HepG2 (cell line): ENCODE measurements at regions not wholly inside any gene's neighbourhood (a gene's known extent, or its start where the extent isn't known, plus 50 kb on each side); places are given as distances from the start of the nearest gene placed in this dataset.
A peak's percentile ranks its signal among the peaks of the same experiment; 100 is the strongest.

Experiments used
- ATAC-seq: fragments of 200-7000 bp; cut with Tn5 transposase; 3 replicates; pipeline ENCODE4 v1.9.1; 2020; ENCODE audit warnings: mild to moderate bottlenecking, moderate library complexity
- BruUV-seq: library from RNA; stranded (reverse); fragments of 400-500 nt; replicated peaks from 2 replicates; lab custom pipeline; 2021; lab: Mats Ljungman, UMichigan
- CTCF ChIA-PET: fragments of 300-600 bp; formaldehyde crosslinking; extraction: SDS; loops from one replicate; lab custom pipeline; 2021; ENCODE audit warnings: low total read pairs, inconsistent platforms, low intra/inter-chr PET ratio; lab: Yijun Ruan, JAX
- POLR2A ChIA-PET: fragments of 350-600 bp; sonication (Branson Sonifier 250); formaldehyde crosslinking; loops from one replicate; lab custom pipeline; 2020; ENCODE audit warnings: antibody characterized with exemption, inconsistent platforms; lab: Yijun Ruan, JAX
- DNase-seq: peaks from one replicate; pipeline ENCODE4 v3.0.0-alpha.2; 2015; ENCODE audit warnings: low spot score
- FAIRE-seq: peaks from 3 replicates; lab custom pipeline; 2011; peaks lifted over from hg19 to GRCh38; lab: Jason Lieb, UNC
- H2AFZ ChIP-seq: one replicate; pipeline ENCODE4 v1.6.1; 2011; ENCODE audit warnings: low read length, inconsistent platforms
- H3K27ac ChIP-seq: fragments of 300-600 bp; 3 replicates; pipeline ENCODE4 v1.8.0; 2011; ENCODE audit warnings: mixed run types, mild to moderate bottlenecking, mixed read lengths, low read length, inconsistent platforms; ENCODE audit not compliant: insufficient read depth; ENCODE audit errors: extremely low read length
- H3K27me3 ChIP-seq, 2 experiments: fragments of 200-600 bp in 1 of 2; 2 replicates in 1 of 2; 3 replicates in 1 of 2; pipeline versions ENCODE4 v1.6.0 to v1.8.0; 2011; ENCODE audit warnings: low read length in 2 of 2, mild to moderate bottlenecking in 2 of 2, moderate library complexity in 2 of 2, inconsistent platforms in 1 of 2; ENCODE audit not compliant: insufficient read depth in 2 of 2, control insufficient read depth in 1 of 2
- H3K36me3 ChIP-seq, 2 experiments: fragments of 200-600 bp in 1 of 2; replicated peaks in 1 of 2; 2 replicates in 1 of 2; 3 replicates in 1 of 2; pipeline versions ENCODE4 v1.5.1 to v1.8.0; 2011; ENCODE audit warnings: low read length in 2 of 2, inconsistent platforms in 1 of 2; ENCODE audit not compliant: insufficient read depth in 2 of 2, control insufficient read depth in 1 of 2
- H3K4me1 ChIP-seq: 2 replicates; pipeline ENCODE4 v1.5.1; 2012; ENCODE audit warnings: low read length, inconsistent platforms; ENCODE audit not compliant: insufficient read depth
- H3K4me2 ChIP-seq: 2 replicates; pipeline ENCODE4 v1.6.0; 2011; ENCODE audit warnings: low read depth, low read length, inconsistent platforms
- H3K4me3 ChIP-seq, 3 experiments: fragments of 200-600 bp in 1 of 3; sonication (generic), shearing (Covaris generic) in 1 of 3; replicated peaks in 1 of 3; 2 replicates each; pipeline ENCODE4 v1.5.1; 2011 to 2016; ENCODE audit warnings: low read length in 3 of 3, inconsistent platforms in 2 of 3, low read depth in 2 of 3, mild to moderate bottlenecking in 2 of 3, control low read depth in 1 of 3, mixed read lengths in 1 of 3; ENCODE audit not compliant: insufficient read depth in 1 of 3
- H3K79me2 ChIP-seq: one replicate; pipeline ENCODE4 v1.6.1; 2011; ENCODE audit warnings: low read length, inconsistent platforms; ENCODE audit not compliant: insufficient read depth
- H3K9ac ChIP-seq: 2 replicates; pipeline ENCODE4 v1.6.0; 2011; ENCODE audit warnings: mild to moderate bottlenecking, low read depth, low read length, inconsistent platforms; ENCODE audit not compliant: insufficient read depth
- H3K9me3 ChIP-seq: 2 replicates; pipeline ENCODE4 v1.5.1; 2012; ENCODE audit warnings: mild to moderate bottlenecking, low read length
- H4K20me1 ChIP-seq: 2 replicates; pipeline ENCODE4 v1.6.0; 2011; ENCODE audit warnings: inconsistent platforms, mild to moderate bottlenecking, low read length, moderate library complexity; ENCODE audit not compliant: insufficient read depth
- AKAP8 ChIP-seq: sonication (generic); formaldehyde crosslinking; IDR thresholded peaks from 2 replicates; pipeline ENCODE4 v1.5.1; 2020; ENCODE audit warnings: mild to moderate bottlenecking, missing genetic modification reagents
- CHCHD3 ChIP-seq: sonication (generic); formaldehyde crosslinking; IDR thresholded peaks from 2 replicates; pipeline ENCODE4 v1.8.0; 2022; ENCODE audit warnings: mild to moderate bottlenecking, missing genetic modification reagents, moderate library complexity
- MAFF ChIP-seq: IDR thresholded peaks from 2 replicates; pipeline ENCODE4 v1.6.1; 2011; ENCODE audit warnings: low read depth, low read length, improper control_type of control experiment
- MAFK ChIP-seq, 2 experiments: IDR thresholded peaks in 1 of 2; conservative IDR thresholded peaks in 1 of 2; 2 replicates each; pipeline ENCODE4 v1.6.1; 2011; ENCODE audit warnings: improper control_type of control experiment in 2 of 2, low read length in 2 of 2
- POLR2AphosphoS5 ChIP-seq: IDR thresholded peaks from 2 replicates; pipeline ENCODE4 v1.6.1; 2012; ENCODE audit warnings: low read depth, low read length
- ZBTB38 ChIP-seq: sonication (generic); formaldehyde crosslinking; IDR thresholded peaks from 2 replicates; pipeline ENCODE4 v1.5.1; 2020; ENCODE audit warnings: mild to moderate bottlenecking, missing genetic modification reagents
- ZNF407 ChIP-seq: sonication (generic); formaldehyde crosslinking; IDR thresholded peaks from one replicate; pipeline ENCODE4 v1.5.1; 2020; ENCODE audit warnings: mild to moderate bottlenecking, missing genetic modification reagents; ENCODE audit errors: not compliant biosample characterization
- ZNF512 ChIP-seq: sonication (generic); formaldehyde crosslinking; IDR thresholded peaks from 2 replicates; pipeline ENCODE4 v1.4.0; 2020; ENCODE audit warnings: mild to moderate bottlenecking, missing genetic modification reagents
- WGBS: methylation state at CpG from one replicate; pipeline ENCODE4 v1.1.6; 2017; ENCODE audit warnings: low lambda C conversion rate; 5-methylcytosine and 5-hydroxymethylcytosine counted together
- in situ Hi-C: cut with HindIII; loops from 2 replicates; pipeline ENCODE4 v1.10.0; 2017; ENCODE audit warnings: low pct_unique_long_range_greater_than_20kb; ENCODE audit not compliant: extremely low pct_ligation_motif_present
- intact Hi-C: fragments of 100-400 bp; cut with micrococcal nuclease; formaldehyde crosslinking; loops from one replicate; pipeline ENCODE4 v1.10.0; 2022; ENCODE audit not compliant: unreplicated experiment

GRCh38 chr6:15882915-15883314 is 220.1 kb upstream of the DTNBP1 start (continued):
- no peak for TF ChIP-seq CHCHD3 (CRISPR knock-in tag)

- Histone ChIP-seq H3K4me3 (no peak overlapping the region), H3K9me3 (no peaks in the 10 kb centered on the region)
- no peak for DNase-seq
- TF ChIP-seq MAFK (conservative IDR thresholded peaks at IDR 0.05 in 1 of 2, IDR thresholded peaks at IDR 0.05 in 1 of 2; ENCODE audit: low read length in 2 of 2) (peak; percentile 63 to 73), ZNF407 (no peak), AKAP8 (no peak), POLR2AphosphoS5 (no peak), ZBTB38 (no peak), MAFF (peak; percentile 58), ZNF512 (CRISPR knock-in tag) (no peak)
- TF ChIP-seq, all 625 proteins: peak for 2
- Histone ChIP-seq H2AFZ (no peak overlapping the region), H3K79me2 (no peaks in the 10 kb centered on the region), H3K4me1 (no peaks in the 10 kb centered on the region), H3K9ac (no peak overlapping the region), H3K36me3 (no peaks in the 10 kb centered on the region), H3K27ac (no peak overlapping the region), H3K27me3 (peaks cover 1 to 5% of the 10 kb centered on the region in 2 experiments; a peak in 3 of 5 replicates), H4K20me1 (no peaks in the 10 kb centered on the region), H3K4me2 (no peak overlapping the region)
- POLR2A ChIA-PET, result no interaction called here
- WGBS, result 11% methylated on average over 4 of the region's 4 CpGs
- no TSS peak for BruUV-seq
- CTCF ChIA-PET, result no interaction called here
- ATAC-seq (no peak), FAIRE-seq (no peak)
- in situ Hi-C loops, result no loop called here
- intact Hi-C loops, result no loop called here
These were observed 219.5 kb upstream of the DTNBP1 start for GRCh38 chr6:15882345-15882744.
